ENCODE measurements at regions not wholly inside any gene's neighbourhood (a gene's known extent, or its start where the extent isn't known, plus 50 kb on each side); places are given as distances from the start of the nearest gene placed in this dataset.

DNA sequence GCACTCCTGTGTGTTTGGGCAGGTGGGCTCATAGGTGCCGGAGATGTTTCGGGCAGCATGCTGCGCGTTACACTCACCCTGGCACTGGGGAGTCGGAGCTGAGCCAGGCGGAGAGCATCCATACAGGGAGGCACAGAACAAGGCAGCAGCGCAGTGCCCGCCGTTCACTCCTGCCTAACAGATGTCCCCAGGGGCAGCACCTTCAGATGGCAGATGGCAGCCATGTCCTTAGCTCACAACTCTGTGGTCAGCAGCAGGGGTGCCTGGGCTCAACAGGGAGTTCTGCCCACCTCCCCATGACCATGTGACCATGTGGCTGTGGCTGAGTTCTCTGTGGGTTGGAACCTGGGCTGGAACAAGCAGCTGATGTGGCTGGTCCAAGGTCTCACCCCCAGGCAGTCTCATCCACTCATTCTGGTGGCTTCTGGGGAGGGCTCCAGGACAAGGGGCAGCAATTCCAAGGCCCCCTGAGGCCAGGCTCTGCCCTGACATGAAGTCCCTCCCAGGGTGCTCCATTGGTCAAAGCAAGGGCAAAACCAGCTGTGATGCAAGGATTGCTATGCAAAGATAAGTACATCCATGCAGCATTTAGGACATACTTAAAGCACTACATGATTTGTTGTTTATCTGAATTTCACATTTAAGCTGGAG is 64.2 kb downstream of the MRPL36 start:
- Histone ChIP-seq H3K9me3 (ENCODE audit: control insufficient read depth, insufficient read depth, low read depth, low read length) (no peaks in the 10 kb centered on the region), H3K4me2 (ENCODE audit: extremely low read depth, insufficient read depth, low read length) (no peak overlapping the region), H3K4me1 (ENCODE audit: control insufficient read depth, extremely low read depth, insufficient read depth, low read length) (no peaks in the 10 kb centered on the region), H3K79me2 (ENCODE audit: control insufficient read depth, insufficient read depth, low read length) (no peaks in the 10 kb centered on the region), H3K9ac (ENCODE audit: insufficient read depth, low read length) (no peak overlapping the region), H3K36me3 (ENCODE audit: control insufficient read depth, insufficient read depth, low read length) (no peaks in the 10 kb centered on the region), H2AFZ (ENCODE audit: low read length) (no peak overlapping the region), H3K4me3 (replicated peaks in 1 of 4; ENCODE audit: control extremely low read depth in 1 of 4, insufficient read depth in 1 of 4, low read depth in 3 of 4, low read length in 4 of 4) (no peak overlapping the region), H3K27me3 (ENCODE audit: control insufficient read depth, insufficient read depth, low read length) (no peaks in the 10 kb centered on the region), H4K20me1 (ENCODE audit: control insufficient read depth, extremely low read depth, insufficient read depth, low read length) (no peaks in the 10 kb centered on the region), H3K27ac (ENCODE audit: insufficient read depth, low read length) (no peak overlapping the region)
- no peak for TF ChIP-seq EZH2 (IDR thresholded peaks at IDR 0.05; ENCODE audit: low read length, missing control alignments)
- TF ChIP-seq, protein P1, sequence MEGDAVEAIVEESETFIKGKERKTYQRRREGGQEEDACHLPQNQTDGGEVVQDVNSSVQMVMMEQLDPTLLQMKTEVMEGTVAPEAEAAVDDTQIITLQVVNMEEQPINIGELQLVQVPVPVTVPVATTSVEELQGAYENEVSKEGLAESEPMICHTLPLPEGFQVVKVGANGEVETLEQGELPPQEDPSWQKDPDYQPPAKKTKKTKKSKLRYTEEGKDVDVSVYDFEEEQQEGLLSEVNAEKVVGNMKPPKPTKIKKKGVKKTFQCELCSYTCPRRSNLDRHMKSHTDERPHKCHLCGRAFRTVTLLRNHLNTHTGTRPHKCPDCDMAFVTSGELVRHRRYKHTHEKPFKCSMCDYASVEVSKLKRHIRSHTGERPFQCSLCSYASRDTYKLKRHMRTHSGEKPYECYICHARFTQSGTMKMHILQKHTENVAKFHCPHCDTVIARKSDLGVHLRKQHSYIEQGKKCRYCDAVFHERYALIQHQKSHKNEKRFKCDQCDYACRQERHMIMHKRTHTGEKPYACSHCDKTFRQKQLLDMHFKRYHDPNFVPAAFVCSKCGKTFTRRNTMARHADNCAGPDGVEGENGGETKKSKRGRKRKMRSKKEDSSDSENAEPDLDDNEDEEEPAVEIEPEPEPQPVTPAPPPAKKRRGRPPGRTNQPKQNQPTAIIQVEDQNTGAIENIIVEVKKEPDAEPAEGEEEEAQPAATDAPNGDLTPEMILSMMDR (conservative IDR thresholded peaks at IDR 0.05 in 1 of 2, IDR thresholded peaks at IDR 0.05 in 1 of 2; ENCODE audit: low read depth in 1 of 2, low read length in 2 of 2) = no peak
- DNase-seq (ENCODE audit: low read depth in 2 of 2) = no peak

DNA sequence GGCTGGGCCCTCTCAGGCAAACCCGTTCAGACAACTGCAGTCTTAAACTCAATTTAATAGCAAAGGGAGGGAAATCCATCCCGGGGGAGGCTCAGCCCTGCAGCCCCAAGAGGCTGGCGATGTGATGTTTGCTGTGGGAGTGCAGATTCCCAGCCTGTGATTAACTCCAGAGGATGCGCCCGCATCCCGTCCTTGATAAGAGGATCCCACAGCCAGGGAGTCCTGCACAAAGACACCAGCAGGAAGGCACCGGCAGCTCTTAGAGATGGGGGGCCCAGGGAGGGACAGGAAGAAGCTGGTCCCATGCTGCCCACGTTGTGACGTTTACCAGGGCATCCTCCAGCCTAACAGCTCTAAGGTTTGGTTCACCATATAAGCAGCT is 64.7 kb downstream of the MRPL36 start:
- Histone ChIP-seq H3K9ac (ENCODE audit: insufficient read depth, low read length) (no peak overlapping the region), H3K36me3 (ENCODE audit: control insufficient read depth, insufficient read depth, low read length) (no peaks in the 10 kb centered on the region), H3K4me3 (replicated peaks in 1 of 4; ENCODE audit: control extremely low read depth in 1 of 4, insufficient read depth in 1 of 4, low read depth in 3 of 4, low read length in 4 of 4) (no peak overlapping the region), H3K4me2 (ENCODE audit: extremely low read depth, insufficient read depth, low read length) (no peak overlapping the region), H3K4me1 (ENCODE audit: control insufficient read depth, extremely low read depth, insufficient read depth, low read length) (no peaks in the 10 kb centered on the region), H3K27me3 (ENCODE audit: control insufficient read depth, insufficient read depth, low read length) (no peaks in the 10 kb centered on the region), H3K27ac (ENCODE audit: insufficient read depth, low read length) (no peak overlapping the region), H4K20me1 (ENCODE audit: control insufficient read depth, extremely low read depth, insufficient read depth, low read length) (no peaks in the 10 kb centered on the region), H2AFZ (ENCODE audit: low read length) (no peak overlapping the region), H3K9me3 (ENCODE audit: control insufficient read depth, insufficient read depth, low read depth, low read length) (no peaks in the 10 kb centered on the region), H3K79me2 (ENCODE audit: control insufficient read depth, insufficient read depth, low read length) (no peaks in the 10 kb centered on the region)
- TF ChIP-seq, protein P1 (conservative IDR thresholded peaks at IDR 0.05 in 1 of 2, IDR thresholded peaks at IDR 0.05 in 1 of 2; ENCODE audit: low read depth in 1 of 2, low read length in 2 of 2) = no peak
- no peak for TF ChIP-seq EZH2 (IDR thresholded peaks at IDR 0.05; ENCODE audit: low read length, missing control alignments)
- DNase-seq (ENCODE audit: low read depth in 2 of 2) = no peak

GRCh38 chr5:1734271-1734907 is 65.2 kb downstream of the MRPL36 start:
- H3K27me3 ChIP-seq (ENCODE audit: control insufficient read depth, insufficient read depth, low read length) = no peaks in the 10 kb centered on the region
- H3K4me1 ChIP-seq (ENCODE audit: control insufficient read depth, extremely low read depth, insufficient read depth, low read length) = no peaks in the 10 kb centered on the region
- no peak overlapping the region for H3K4me2 ChIP-seq (ENCODE audit: extremely low read depth, insufficient read depth, low read length)
- no peaks in the 10 kb centered on the region for H4K20me1 ChIP-seq (ENCODE audit: control insufficient read depth, extremely low read depth, insufficient read depth, low read length)
- no peaks in the 10 kb centered on the region for H3K36me3 ChIP-seq (ENCODE audit: control insufficient read depth, insufficient read depth, low read length)
- no peak overlapping the region for H3K27ac ChIP-seq (ENCODE audit: insufficient read depth, low read length)
- no peak overlapping the region for H3K9ac ChIP-seq (ENCODE audit: insufficient read depth, low read length)
- no peak for DNase-seq (ENCODE audit: low read depth in 2 of 2)
- no peaks in the 10 kb centered on the region for H3K79me2 ChIP-seq (ENCODE audit: control insufficient read depth, insufficient read depth, low read length)
- no peaks in the 10 kb centered on the region for H3K9me3 ChIP-seq (ENCODE audit: control insufficient read depth, insufficient read depth, low read depth, low read length)
- no peak overlapping the region for H2AFZ ChIP-seq (ENCODE audit: low read length)
- TF ChIP-seq EZH2 (IDR thresholded peaks at IDR 0.05; ENCODE audit: low read length, missing control alignments) = no peak
- TF ChIP-seq, protein P1 (conservative IDR thresholded peaks at IDR 0.05 in 1 of 2, IDR thresholded peaks at IDR 0.05 in 1 of 2; ENCODE audit: low read depth in 1 of 2, low read length in 2 of 2) = no peak
- no peak overlapping the region for H3K4me3 ChIP-seq (replicated peaks in 1 of 4; ENCODE audit: control extremely low read depth in 1 of 4, insufficient read depth in 1 of 4, low read depth in 3 of 4, low read length in 4 of 4)

Measured in fibroblast of lung (primary cell).